HTR-8/SVneo (cell line): ENCODE measurements at regions not wholly inside any gene's neighbourhood (a gene's known extent, or its start where the extent isn't known, plus 50 kb on each side); places are given as distances from the start of the nearest gene placed in this dataset.
"Not testable (repeated sequence)": the region's sequence is repeated elsewhere in the genome, so short reads cannot be mapped to it uniquely, and the experiment has no call there.

ENCODE experiments used
- DNase-seq: peaks from one replicate; pipeline ENCODE4 v3.0.0; 2011; ENCODE audit warnings: low spot score, mixed read lengths; ENCODE audit not compliant: insufficient read length
- FAIRE-seq: peaks from 2 replicates; lab custom pipeline; 2011; peaks lifted over from hg19 to GRCh38; lab: Jason Lieb, UNC

DNA sequence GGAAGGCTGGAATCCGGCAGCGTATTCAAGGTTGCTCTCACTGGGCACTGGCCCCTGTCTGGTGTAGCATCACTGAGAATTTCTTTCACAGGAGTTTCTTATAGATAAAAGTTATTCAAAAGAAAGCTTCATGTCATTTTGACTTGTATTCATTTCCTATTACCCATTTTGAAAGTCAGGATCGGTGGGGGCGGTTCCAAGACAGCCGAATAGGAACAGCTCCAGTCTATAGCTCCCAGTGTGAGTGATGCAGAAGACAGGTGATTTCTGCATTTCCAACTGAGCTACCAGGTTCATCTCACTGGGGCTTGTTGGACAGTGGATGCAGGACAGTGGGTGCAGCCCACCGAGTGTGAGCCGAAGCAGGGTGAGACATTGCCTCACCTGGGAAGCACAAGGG is 51.5 kb upstream of the CDC42EP3 start:
- DNase-seq, FAIRE-seq: not testable (repeated sequence)

DNA sequence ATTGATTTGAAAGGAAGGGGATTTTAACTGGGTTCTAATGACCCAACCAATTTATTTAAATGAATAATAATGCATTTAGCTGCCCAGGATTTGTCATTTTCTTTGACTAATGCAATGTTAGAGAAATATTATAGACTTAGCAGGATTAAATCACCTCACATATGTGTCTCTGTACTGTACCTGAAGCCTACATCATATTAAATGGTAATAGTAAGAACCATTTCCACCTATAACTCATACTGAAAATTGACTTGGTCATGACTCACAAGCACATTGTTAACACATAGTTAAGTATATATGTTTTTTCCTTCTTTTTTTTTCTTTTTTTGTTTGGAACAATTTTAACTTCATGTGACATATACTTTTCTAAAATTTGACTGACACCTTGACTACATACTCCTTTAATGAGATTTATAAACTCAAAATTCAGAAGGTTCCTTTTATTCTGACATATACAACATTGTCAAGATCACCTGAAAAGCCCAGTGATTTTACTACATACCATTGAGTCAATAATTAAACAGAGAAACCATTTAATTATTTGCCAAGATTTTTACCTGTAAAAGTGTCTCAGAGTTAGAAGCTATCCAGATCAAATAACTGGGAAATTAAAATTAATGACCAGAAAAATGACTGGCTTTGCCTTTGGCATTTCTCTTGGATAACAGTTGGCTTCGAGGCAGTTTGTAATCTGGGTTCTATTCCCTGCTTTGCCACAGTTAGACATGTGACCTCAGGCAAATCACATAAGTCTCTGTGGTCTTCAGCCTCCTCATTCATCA is 58.8 kb upstream of the CDC42EP3 start:
- DNase-seq (no peak), FAIRE-seq (no peak)

DNA sequence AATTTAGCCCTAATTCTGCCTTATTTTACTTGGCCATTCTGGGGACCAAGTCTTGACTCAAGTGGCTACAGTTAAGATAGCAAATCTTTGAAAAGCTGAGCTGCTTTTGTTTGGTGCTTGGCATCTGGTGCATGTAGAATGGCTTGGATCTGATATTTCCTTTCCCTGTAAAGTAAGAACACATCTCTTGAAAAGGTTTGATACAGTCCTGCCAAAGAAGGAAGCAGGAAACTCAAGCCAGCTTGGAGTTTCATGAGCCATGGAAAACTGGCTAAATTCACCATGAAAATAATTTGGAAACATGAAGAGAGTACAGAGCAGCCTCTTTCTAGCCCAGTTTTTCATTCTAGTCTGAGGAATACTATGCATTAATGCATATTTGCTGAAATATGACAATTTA is 61.0 kb upstream of the CDC42EP3 start:
- not testable (repeated sequence) for DNase-seq, FAIRE-seq

DNA sequence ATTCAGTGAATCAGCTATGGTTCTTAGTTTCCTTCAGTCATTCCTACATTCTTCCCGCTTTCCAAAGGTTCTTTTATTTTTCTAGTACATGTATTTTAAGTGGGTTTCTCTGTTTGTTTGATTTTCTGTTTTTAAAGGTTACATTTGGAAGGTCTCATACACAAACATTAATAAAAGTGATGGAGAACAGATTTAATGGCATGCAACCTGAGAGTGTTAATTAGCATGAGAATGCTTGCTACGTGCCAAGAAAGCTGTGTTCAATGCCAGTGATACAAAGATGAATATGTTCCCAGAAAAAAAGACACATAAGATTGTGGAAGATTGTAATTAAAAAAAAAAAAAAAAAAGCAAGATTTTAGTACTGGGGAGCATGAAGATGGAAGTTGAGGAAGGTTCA is 61.8 kb upstream of the CDC42EP3 start:
- no peak for DNase-seq
- FAIRE-seq: no peak

DNA sequence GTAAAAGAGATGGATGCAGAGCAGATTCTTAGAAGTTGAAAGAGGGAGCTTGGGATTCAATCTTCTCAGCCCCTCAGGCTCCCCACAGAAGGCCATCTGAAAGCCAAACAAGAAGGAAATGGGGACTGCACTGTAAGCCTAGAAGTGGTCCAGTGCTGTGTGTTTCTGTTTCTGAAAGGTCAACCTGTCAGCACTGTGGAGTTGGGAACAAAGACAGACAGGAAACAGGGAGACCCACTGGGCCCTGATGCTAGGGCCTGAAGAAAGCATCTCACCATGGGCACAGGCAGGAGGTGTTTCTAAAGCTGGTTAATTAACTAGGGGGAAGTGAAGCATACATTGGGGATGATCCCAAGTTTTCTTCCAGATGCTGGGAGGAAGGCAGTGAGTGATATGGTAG is 62.5 kb upstream of the CDC42EP3 start:
- not testable (repeated sequence) for FAIRE-seq, DNase-seq

DNA sequence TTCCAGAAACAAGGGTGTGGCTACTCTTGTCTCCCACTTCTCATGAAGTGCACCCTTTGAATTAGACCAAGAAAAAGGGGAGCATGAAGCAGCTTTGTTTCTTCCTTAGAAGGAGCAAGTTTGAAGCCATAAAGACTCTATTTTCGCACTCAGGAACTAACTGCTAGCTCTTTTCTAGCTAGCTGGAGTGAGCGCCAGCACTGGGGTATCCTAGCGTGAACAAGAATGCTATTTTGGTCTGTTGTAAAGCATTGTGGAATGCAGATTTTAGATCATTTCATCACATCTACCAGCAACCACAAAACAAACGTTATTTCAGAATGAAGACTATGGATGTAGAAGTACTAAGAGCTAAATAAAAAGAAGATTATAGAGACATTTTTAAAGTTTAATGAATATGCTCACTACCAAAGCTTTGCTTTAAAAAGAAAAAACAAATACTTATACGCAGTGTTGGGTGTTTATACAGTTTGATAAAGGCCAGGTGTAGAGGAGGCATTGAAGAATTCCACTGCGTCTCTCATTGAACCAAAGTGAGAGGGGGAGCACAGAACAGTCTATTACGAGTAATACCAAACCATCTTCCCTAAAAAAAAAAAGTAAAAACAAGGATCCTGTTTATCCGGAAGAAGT is 63.6 kb upstream of the CDC42EP3 start:
- DNase-seq, FAIRE-seq: not testable (repeated sequence)

DNA sequence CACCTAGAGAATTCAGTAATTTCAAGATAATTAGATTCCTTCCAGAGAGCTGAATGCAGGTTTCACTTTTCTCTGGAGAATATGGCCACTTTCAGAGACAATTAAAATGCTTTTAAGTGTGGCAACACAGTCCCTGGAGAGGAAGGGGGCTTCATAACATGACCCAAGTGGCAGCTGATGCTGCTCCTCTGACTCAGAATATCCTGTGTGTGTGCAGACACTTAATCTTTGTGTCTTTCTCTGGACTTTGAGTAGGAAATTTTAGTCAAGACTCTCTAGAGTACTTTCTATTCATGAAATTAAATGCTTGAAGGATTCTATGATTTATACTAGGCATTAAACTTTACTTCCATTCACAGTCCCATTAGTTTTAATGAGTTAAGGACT is 64.1 kb upstream of the CDC42EP3 start:
- not testable (repeated sequence) for FAIRE-seq

DNA sequence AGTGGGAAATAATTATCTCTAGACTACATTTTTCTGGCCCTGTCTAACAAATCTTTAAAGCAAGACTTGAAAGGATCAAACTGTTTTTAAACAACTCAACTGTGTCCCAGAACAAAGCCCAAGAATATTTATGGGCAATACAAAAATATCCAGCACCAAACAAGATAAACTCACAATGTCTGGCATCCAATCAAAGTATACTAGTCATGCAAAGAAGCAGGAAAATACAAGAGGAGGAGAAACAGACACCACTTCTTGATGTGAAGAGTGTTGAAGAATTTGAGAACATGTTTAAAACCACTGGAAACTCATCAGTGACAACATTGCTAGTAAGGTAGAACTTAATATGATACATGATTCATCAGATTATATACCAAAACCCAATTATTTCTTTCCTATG is 66.1 kb upstream of the CDC42EP3 start:
- FAIRE-seq (peak; percentile 31), DNase-seq (no peak)

More for the DNA sequence above, 64.1 kb upstream of the CDC42EP3 start:
- not testable (repeated sequence) for DNase-seq

DNA sequence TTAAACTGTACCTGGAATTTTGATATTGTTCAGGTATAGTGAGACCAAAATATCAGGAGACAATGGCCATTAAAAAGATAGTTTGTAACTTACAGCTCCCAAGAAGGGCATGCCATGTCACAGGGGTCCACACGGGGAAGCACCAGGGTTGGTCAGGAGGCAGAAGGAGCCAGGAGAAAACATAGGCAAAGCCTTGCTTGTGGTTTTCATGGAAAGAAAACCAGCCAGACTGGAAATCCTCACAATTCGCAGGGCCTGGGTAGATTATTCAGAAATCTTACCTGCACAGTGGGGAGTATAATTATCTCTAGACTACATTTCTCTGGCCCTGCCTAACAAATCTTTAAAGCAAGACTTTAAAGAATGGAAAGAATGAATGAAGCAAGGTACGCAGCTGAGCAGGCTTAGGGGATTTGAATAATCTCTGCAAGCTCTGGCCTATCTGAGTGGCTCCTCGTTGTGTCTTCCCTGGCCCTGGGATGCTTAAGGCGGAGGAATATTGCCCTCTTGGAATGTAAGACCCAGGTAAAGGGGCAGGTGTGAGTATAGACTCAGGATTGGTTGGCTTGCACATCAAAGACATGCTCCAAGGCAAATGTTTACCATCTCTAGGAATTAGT is 66.9 kb upstream of the CDC42EP3 start:
- no peak for DNase-seq
- no peak for FAIRE-seq

DNA sequence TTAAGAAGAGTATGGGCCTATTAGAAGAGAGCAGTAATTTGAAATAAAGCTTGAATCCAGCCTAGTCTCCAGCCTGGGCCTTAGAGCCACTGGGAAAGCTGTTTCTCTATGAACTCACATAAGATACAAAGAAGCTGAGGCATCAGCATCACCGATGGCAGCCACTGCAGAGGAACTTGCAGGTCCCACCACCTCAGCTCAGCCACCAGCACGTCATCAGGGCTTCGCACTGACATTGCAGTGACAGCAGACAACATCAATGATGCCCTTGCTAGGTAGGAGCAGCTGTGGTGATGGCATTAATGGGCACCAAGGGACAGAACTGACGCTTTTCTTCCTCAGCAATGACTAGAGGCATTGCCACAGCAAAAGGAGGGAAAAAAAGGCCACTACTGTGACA is 67.7 kb upstream of the CDC42EP3 start:
- no peak for FAIRE-seq
- DNase-seq: no peak

DNA sequence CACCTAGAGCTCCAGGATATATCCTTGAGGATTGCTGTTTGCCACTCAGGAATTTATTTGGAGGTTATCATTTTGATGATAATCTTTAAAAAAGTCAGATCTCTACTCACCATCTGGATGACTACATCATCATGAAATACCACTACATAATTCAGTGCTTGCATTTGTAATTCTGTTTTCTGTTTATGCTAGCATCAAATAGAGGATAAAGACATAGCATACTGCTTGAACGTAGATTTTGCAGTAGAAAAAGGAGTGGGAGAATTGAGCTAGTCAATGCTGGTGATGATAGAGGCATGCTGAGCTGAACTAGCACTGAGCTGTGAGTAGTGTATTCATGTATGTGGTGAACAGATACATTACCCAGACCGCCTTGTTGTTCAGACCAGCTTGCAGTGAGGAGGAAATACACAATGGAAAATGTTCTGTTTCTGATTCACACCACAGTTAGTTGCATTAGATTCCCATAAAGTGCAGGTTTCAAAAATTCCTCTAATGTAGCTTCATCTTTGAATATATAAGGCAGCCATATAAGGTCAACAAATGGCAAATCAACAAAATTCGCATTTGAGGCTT is 68.8 kb upstream of the CDC42EP3 start:
- FAIRE-seq (peak; percentile 4), DNase-seq (no peak)

DNA sequence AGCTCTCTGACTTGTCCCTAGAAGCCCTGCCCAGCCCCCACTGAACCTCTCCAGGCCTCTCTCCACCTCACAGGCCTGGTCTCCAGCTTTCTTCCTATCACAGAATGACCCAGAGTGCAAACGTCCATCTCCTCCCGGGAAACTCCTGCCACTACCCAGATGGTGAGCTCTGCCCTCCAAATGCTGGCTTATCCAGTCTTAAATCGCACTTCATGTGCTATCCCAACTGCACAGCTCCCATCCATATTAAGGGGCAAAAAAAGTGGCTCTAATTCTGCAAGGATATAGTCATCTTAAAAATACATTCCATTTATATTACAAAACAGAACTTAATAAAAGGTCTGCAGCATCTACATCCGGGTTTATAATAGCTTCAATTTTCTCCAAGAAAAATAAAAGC is 70.8 kb upstream of the CDC42EP3 start:
- DNase-seq (no peak), FAIRE-seq (no peak)

DNA sequence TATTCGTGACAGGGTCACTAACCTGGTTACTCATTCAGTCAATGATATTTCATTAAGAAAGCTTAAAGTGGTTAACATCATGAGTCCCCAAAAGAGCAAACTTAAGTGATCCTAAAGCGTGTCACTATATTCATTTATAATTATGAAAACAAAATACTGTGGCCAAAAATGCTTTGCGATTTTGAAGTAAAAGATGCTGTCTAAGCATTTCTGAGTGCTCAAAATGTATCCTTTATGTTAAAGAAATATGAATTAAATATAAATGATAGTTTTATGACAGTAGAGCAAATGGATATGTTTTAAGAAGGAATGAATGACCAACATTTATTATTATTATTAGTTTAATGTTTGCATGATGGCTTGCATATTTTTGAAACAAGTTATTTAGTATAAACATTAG is 72.6 kb upstream of the CDC42EP3 start:
- DNase-seq: no peak
- FAIRE-seq: no peak

DNA sequence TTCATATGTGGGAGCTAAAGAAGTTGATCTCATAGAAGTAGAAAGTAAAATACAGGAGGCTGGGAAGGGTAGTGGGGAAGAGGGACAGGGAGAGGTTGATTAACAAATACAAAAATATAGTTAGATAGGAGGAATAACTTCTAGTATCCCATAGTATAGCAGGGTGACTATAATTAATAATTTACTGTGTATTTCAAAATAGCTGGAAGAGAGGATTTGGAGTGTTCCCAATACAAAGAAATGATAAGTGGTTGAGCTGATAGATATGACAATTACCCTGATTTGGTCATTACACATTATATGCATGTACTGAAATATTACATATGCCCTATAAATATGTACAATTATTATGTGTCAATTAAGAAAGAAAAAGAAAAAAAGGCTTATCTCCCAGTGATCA is 73.5 kb upstream of the CDC42EP3 start:
- not testable (repeated sequence) for DNase-seq, FAIRE-seq

DNA sequence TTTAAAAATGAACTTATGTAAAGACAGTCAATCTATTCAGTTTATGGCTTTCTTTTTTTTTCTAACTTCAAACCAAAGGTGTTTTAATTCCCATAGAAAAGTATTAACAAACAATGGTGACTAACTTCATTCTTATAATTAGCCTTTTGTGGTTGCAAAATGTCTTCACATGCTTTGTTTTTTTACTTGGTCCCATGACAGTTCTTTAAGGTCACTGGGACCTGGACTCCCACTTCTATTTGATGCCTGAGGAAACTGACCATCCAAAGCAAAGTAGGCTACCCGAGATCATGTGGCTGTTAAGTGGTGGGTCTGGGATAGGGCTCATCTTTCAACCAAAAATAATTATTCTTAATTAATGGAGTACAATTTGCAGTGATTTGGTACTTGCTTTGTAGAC is 74.6 kb upstream of the CDC42EP3 start:
- DNase-seq, FAIRE-seq: not testable (repeated sequence)

DNA sequence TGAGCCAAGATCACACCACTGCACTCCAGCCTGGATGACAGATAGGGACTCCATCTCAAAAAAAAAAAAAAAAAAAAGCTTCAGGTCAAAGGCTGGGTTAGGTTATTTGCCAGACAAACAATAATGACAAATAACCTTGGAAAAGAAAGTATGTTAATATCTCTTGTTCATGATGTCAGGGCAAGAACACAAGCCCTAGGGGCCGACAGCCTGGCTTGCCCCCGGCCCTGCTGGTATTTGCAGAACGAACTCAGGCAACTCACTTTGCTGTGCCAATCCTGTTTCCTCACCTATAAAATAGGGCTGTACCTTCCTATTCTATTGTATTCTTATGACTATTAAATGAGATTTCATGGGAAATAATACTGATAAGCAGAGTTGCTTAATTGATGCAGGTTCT is 75.4 kb upstream of the CDC42EP3 start:
- no peak for DNase-seq
- FAIRE-seq: no peak

DNA sequence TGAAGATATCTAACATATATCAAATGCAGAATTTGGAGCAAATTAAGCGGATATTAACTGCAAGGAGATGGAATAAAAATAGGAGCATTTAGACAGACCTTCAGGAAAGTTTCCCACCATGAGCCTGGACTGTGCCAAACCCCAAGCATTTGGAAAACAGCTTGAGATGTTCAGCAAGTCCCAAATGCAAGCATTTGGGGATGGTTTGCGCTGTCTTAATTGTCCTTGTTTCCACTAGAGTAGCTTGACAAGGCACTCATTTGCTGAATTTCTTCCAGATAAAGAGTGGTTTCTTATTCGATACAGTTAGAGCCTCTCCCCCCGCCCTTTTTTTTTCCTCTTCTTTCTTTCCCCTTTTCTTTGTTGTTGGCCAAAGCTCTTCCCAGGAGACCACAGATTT is 77.1 kb upstream of the CDC42EP3 start:
- FAIRE-seq (no peak), DNase-seq (no peak)

DNA sequence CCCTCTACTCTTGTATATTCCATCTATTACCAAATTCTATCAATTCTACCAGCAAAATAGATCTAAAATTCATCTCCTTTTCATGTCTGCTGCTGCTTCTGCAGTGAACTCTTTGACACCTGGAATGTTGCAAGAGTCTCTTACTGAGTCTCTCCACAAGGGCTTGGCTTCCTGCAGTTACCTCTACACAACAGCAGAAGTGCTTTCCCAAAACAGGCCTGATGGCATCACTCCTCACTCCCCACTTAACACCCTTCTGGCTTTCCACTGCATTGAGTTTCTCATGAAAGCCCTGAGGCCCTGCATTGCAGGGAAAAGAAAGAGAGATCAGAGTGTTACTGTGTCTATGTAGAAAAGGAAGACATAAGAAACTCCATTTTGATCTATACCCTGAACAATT is 78.8 kb upstream of the CDC42EP3 start:
- FAIRE-seq, DNase-seq: not testable (repeated sequence)

DNA sequence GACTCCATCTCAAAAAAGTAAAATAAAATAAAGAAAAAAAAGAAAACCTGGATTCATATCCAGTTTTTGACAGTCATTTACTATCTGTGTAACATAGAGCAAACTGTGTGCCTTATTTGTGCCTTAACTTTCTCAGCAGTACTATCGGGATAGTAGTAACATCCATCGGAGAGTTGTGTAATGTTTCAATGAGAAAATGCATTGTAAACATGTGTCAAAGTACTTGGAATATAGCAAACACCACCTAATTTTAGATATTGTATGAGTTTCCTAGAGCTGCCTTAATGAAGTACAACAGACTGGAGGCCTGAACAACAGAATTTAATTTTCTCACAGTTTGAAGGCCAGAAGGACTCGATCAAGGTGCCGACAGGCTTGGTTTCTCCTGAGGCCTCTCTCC is 81.3 kb upstream of the CDC42EP3 start:
- DNase-seq (no peak), FAIRE-seq (no peak)

DNA sequence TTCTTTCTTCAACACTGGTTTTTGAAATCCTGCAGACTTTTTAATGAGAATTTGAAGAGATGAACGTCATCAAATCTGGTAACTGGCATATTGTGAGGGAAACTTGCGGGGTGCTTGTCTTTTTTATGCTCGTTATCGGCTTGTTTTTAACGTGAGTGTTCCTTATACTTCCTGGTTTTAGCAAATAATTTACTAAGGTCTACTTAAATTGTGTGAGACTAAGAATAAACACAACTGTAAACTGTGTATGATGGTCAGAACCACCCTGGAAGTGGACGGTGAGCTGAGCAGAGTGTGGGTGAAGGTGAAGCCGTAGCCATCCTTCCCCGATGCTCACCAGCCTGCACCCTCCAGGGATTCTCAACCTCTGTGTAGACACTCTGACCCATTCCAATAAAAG is 82.3 kb upstream of the CDC42EP3 start:
- DNase-seq (no peak), FAIRE-seq (no peak)
